GM18502 (cell line): ENCODE measurements at regions not wholly inside any gene's neighbourhood (a gene's known extent, or its start where the extent isn't known, plus 50 kb on each side); places are given as distances from the start of the nearest gene placed in this dataset.
"Not testable (repeated sequence)": the region's sequence is repeated elsewhere in the genome, so short reads cannot be mapped to it uniquely, and the experiment has no call there.

Source experiments
- ATAC-seq: cut with Tn5 transposase; IDR thresholded peaks from one replicate; pipeline ENCODE4 v1.9.1; 2021; ENCODE audit warnings: mild to moderate bottlenecking; ENCODE audit not compliant: unreplicated experiment, poor library complexity

GRCh38 chr10:23630376-23630775, 191.5 kb downstream of the OTUD1 start:
- no peak for ATAC-seq

GRCh38 chr10:23630885-23631284, 192.0 kb downstream of the OTUD1 start:
- ATAC-seq = no peak

GRCh38 chr10:23643111-23643780, 204.4 kb downstream of the OTUD1 start:
- no peak for ATAC-seq

- ATAC-seq = no peak
Measured at GRCh38 chr10:23648618-23649017, 209.7 kb downstream of the OTUD1 start.

- no peak for ATAC-seq
Measured at GRCh38 chr10:23656735-23657134, 217.9 kb downstream of the OTUD1 start.

GRCh38 chr10:23657677-23658076, 218.8 kb downstream of the OTUD1 start:
- no peak for ATAC-seq

- not testable (repeated sequence) for ATAC-seq
Measured at GRCh38 chr10:23671866-23672265, 233.0 kb downstream of the OTUD1 start.

- ATAC-seq = no peak
Measured at GRCh38 chr10:23675585-23675984, 236.7 kb downstream of the OTUD1 start.

- ATAC-seq = no peak
Measured at GRCh38 chr10:23676296-23676695, 237.4 kb downstream of the OTUD1 start.

- ATAC-seq = no peak
Measured at GRCh38 chr10:23686722-23687121, 247.8 kb downstream of the OTUD1 start.

- ATAC-seq = no peak
Measured at GRCh38 chr10:23692736-23693135, 253.9 kb downstream of the OTUD1 start.

GRCh38 chr10:23693501-23693901, 254.6 kb downstream of the OTUD1 start:
- no peak for ATAC-seq

GRCh38 chr10:23693925-23694324, 255.1 kb downstream of the OTUD1 start:
- no peak for ATAC-seq

- no peak for ATAC-seq
Measured at GRCh38 chr10:23694446-23694920, 255.6 kb downstream of the OTUD1 start.

- ATAC-seq = no peak
Measured at GRCh38 chr10:23694921-23695824, 256.3 kb downstream of the OTUD1 start.

- no peak for ATAC-seq
Measured at GRCh38 chr10:23695825-23696420, 257.0 kb downstream of the OTUD1 start.

- no peak for ATAC-seq
Measured at GRCh38 chr10:23696476-23696875, 257.6 kb downstream of the OTUD1 start.

GRCh38 chr10:23702977-23703414, 264.1 kb downstream of the OTUD1 start:
- peak; percentile 97 for ATAC-seq

- ATAC-seq = no peak
Measured at GRCh38 chr10:23715363-23715762, 276.5 kb downstream of the OTUD1 start.

GRCh38 chr10:23717913-23718312, 279.0 kb downstream of the OTUD1 start:
- no peak for ATAC-seq

- ATAC-seq = no peak
Measured at GRCh38 chr10:23718946-23719345, 280.1 kb downstream of the OTUD1 start.
